Neural progenitor cell (in vitro differentiated cells): ENCODE measurements at regions not wholly inside any gene's neighbourhood (a gene's known extent, or its start where the extent isn't known, plus 50 kb on each side); places are given as distances from the start of the nearest gene placed in this dataset.
A peak's percentile ranks its signal among the peaks of the same experiment; 100 is the strongest.

Source experiments
- DNase-seq: peaks from one replicate; pipeline ENCODE4 v3.0.0-alpha.2; 2016; ENCODE audit warnings: low spot score
- H2AFZ ChIP-seq: fragments of 200-600 bp; sonication (generic); replicated peaks from 2 replicates; pipeline ENCODE4 v1.6.1; 2016; ENCODE audit warnings: antibody characterized with exemption
- H3F3A ChIP-seq: fragments of 200-600 bp; sonication (generic); 2 replicates; pipeline ENCODE4 v1.6.1; 2016; ENCODE audit warnings: antibody characterized with exemption, low read depth
- H3K27ac ChIP-seq: fragments of 200-600 bp; sonication (generic); 2 replicates; pipeline ENCODE4 v1.5.1; 2016; ENCODE audit warnings: mild to moderate bottlenecking
- H3K27me3 ChIP-seq: fragments of 200-600 bp; sonication (generic); 2 replicates; pipeline ENCODE4 v1.6.1; 2016; ENCODE audit warnings: mild to moderate bottlenecking, moderate library complexity
- H3K36me3 ChIP-seq: fragments of 200-600 bp; sonication (generic); 2 replicates; pipeline ENCODE4 v1.5.1; 2016
- H3K4me1 ChIP-seq: fragments of 200-600 bp; sonication (generic); 2 replicates; pipeline ENCODE4 v1.6.1; 2016; ENCODE audit warnings: mixed run types
- H3K4me2 ChIP-seq: fragments of 200-600 bp; sonication (generic); 2 replicates; pipeline ENCODE4 v1.6.1; 2016
- H3K4me3 ChIP-seq: fragments of 200-600 bp; sonication (generic); 2 replicates; pipeline ENCODE4 v1.5.1; 2016
- H3K79me2 ChIP-seq: fragments of 200-600 bp; sonication (generic); 2 replicates; pipeline ENCODE4 v1.6.1; 2016; ENCODE audit warnings: low read depth
- H3K9ac ChIP-seq: fragments of 200-600 bp; sonication (generic); 2 replicates; pipeline ENCODE4 v1.6.1; 2016
- H3K9me3 ChIP-seq: fragments of 200-600 bp; sonication (generic); 2 replicates; pipeline ENCODE4 v1.5.1; 2016; ENCODE audit warnings: low read depth
- H4K20me1 ChIP-seq: fragments of 200-600 bp; sonication (generic); 2 replicates; pipeline ENCODE4 v1.6.1; 2016; ENCODE audit warnings: low read depth
- H3K27ac Mint-ChIP-seq: 3 replicates; pipeline ENCODE4 v1.8.0; 2021; ENCODE audit warnings: mixed read lengths
- H3K27me3 Mint-ChIP-seq: 2 replicates; pipeline ENCODE4 v1.8.0; 2022; ENCODE audit warnings: low read depth, mild to moderate bottlenecking, inconsistent platforms, moderate library complexity, mixed read lengths; ENCODE audit not compliant: insufficient read depth
- H3K36me3 Mint-ChIP-seq: 3 replicates; pipeline ENCODE4 v1.8.0; 2021; ENCODE audit warnings: mixed read lengths
- H3K4me1 Mint-ChIP-seq: 3 replicates; pipeline ENCODE4 v1.8.0; 2021; ENCODE audit warnings: mixed read lengths
- H3K4me3 Mint-ChIP-seq: 3 replicates; pipeline ENCODE4 v1.8.0; 2021; ENCODE audit warnings: mild to moderate bottlenecking, moderate library complexity, mixed read lengths
- H3K9me3 Mint-ChIP-seq: 3 replicates; pipeline ENCODE4 v1.8.0; 2020; ENCODE audit warnings: mixed read lengths
- EZH2 ChIP-seq: fragments of 200-600 bp; sonication (generic); IDR thresholded peaks from 2 replicates; pipeline ENCODE4 v1.6.1; 2017; ENCODE audit warnings: antibody characterized with exemption, mild to moderate bottlenecking, moderate library complexity
- EZH2phosphoT487 ChIP-seq: fragments of 200-600 bp; sonication (generic); IDR thresholded peaks from 2 replicates; pipeline ENCODE4 v1.6.1; 2017; ENCODE audit warnings: antibody characterized with exemption
- TF ChIP-seq, protein P1 (sequence below): fragments of 200-600 bp; sonication (generic); IDR thresholded peaks from 2 replicates; pipeline ENCODE4 v1.5.1; 2017; ENCODE audit warnings: antibody characterized with exemption, mild to moderate bottlenecking

DNA sequence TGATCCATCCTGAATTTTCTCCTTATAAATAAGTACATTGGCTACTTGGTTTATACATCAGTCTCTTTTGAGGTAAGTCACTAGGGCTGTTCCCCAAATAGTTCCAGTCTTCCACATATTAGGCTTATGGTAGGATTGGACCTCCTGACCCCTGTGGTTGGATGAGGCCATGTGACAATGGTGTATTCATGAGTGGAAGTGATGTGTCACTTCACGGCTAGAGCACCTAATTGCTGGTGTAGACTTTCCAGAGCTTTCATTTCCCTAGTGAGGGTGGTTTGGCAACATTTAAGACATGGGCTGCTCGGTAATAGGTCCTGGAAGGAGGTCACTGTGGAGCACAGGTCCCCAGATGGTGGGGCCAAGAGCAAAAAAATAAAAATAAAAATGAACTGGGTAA is 141.2 kb upstream of the ABCB5 start:
- TF ChIP-seq, protein P1, sequence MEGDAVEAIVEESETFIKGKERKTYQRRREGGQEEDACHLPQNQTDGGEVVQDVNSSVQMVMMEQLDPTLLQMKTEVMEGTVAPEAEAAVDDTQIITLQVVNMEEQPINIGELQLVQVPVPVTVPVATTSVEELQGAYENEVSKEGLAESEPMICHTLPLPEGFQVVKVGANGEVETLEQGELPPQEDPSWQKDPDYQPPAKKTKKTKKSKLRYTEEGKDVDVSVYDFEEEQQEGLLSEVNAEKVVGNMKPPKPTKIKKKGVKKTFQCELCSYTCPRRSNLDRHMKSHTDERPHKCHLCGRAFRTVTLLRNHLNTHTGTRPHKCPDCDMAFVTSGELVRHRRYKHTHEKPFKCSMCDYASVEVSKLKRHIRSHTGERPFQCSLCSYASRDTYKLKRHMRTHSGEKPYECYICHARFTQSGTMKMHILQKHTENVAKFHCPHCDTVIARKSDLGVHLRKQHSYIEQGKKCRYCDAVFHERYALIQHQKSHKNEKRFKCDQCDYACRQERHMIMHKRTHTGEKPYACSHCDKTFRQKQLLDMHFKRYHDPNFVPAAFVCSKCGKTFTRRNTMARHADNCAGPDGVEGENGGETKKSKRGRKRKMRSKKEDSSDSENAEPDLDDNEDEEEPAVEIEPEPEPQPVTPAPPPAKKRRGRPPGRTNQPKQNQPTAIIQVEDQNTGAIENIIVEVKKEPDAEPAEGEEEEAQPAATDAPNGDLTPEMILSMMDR, result no peak
- TF ChIP-seq EZH2, result no peak
- TF ChIP-seq EZH2phosphoT487, result no peak
- peaks cover 4% of the 10 kb centered on the region for H3K4me1 ChIP-seq
- H3K9me3 ChIP-seq, result no peaks in the 10 kb centered on the region
- no peaks in the 10 kb centered on the region for H3K36me3 ChIP-seq
- H4K20me1 ChIP-seq, result no peaks in the 10 kb centered on the region
- no peaks in the 10 kb centered on the region for H3K27me3 Mint-ChIP-seq
- H3F3A ChIP-seq, result no peaks in the 10 kb centered on the region
- H3K9ac ChIP-seq, result no peak overlapping the region
- H2AFZ ChIP-seq, result no peak overlapping the region
- H3K4me2 ChIP-seq, result no peak overlapping the region
- no peaks in the 10 kb centered on the region for H3K36me3 Mint-ChIP-seq
- no peak overlapping the region for H3K4me3 Mint-ChIP-seq
- no peaks in the 10 kb centered on the region for H3K27me3 ChIP-seq
- no peaks in the 10 kb centered on the region for H3K9me3 Mint-ChIP-seq
- DNase-seq, result no peak
- H3K4me3 ChIP-seq, result no peak overlapping the region
- peak overlapping the region; percentile 13 for H3K27ac Mint-ChIP-seq
- H3K27ac ChIP-seq, result no peak overlapping the region
- H3K4me1 Mint-ChIP-seq, result peaks cover 9% of the 10 kb centered on the region
- H3K79me2 ChIP-seq, result no peaks in the 10 kb centered on the region

DNA sequence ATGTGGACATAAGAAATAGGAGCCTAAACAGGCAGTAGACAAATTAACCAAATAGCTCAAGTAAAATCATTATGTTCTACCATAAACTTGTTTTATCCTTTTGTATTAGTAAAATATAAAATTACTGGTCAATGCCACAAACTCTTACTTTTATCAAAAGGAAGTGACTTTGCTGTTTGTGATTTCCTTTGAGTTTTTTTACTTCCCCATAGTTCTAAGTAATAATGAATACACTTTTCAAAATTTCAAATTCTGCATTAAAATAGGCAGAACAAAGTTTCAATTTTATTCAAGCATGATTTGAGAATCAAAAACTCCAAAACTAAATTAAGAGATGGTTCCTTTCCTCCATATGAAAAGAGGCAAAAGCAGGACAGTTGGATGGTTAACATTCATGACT is 139.7 kb upstream of the ABCB5 start:
- Histone ChIP-seq H3K4me1 (peaks cover 4% of the 10 kb centered on the region), H3K79me2 (no peaks in the 10 kb centered on the region), H3K27me3 (no peaks in the 10 kb centered on the region), H3F3A (no peaks in the 10 kb centered on the region), H3K36me3 (no peaks in the 10 kb centered on the region), H3K4me2 (peak overlapping the region; percentile 14), H3K9me3 (no peaks in the 10 kb centered on the region), H4K20me1 (no peaks in the 10 kb centered on the region), H2AFZ (no peak overlapping the region), H3K4me3 (no peak overlapping the region), H3K9ac (no peak overlapping the region), H3K27ac (no peak overlapping the region)
- TF ChIP-seq, protein P1, result no peak
- TF ChIP-seq EZH2 (no peak), EZH2phosphoT487 (no peak)
- Mint-ChIP-seq H3K36me3 (no peaks in the 10 kb centered on the region), H3K27ac (no peak overlapping the region), H3K9me3 (no peaks in the 10 kb centered on the region), H3K4me1 (peaks cover 10% of the 10 kb centered on the region), H3K27me3 (no peaks in the 10 kb centered on the region), H3K4me3 (no peak overlapping the region)
- DNase-seq, result no peak

DNA sequence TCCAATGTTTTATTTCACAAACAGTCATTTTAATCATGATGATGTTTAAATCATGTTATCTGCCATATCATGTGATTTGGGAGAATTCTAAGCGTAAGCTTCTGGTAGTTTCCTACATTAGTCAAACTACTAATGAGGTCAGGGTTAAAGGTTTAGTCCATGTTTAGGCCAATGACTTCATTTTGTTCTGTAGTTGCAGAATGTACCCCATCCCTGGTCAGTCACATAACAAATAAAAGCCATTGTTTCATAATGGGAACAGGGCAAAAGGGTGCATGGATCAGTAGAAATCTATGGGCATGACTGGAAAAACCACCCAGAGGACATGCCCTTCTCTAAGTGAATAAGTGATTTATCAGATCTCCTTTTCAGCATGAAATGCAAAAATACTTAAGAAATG is 138.4 kb upstream of the ABCB5 start:
- no peaks in the 10 kb centered on the region for H4K20me1 ChIP-seq
- no peak overlapping the region for H3K27ac ChIP-seq
- no peak overlapping the region for H3K9ac ChIP-seq
- no peaks in the 10 kb centered on the region for H3K36me3 ChIP-seq
- no peak overlapping the region for H3K4me3 Mint-ChIP-seq
- H3K27me3 ChIP-seq, result no peaks in the 10 kb centered on the region
- no peak overlapping the region for H3K27ac Mint-ChIP-seq
- no peaks in the 10 kb centered on the region for H3K79me2 ChIP-seq
- TF ChIP-seq EZH2 (no peak), EZH2phosphoT487 (no peak)
- TF ChIP-seq, protein P1, result no peak
- H3F3A ChIP-seq, result no peaks in the 10 kb centered on the region
- no peaks in the 10 kb centered on the region for H3K9me3 Mint-ChIP-seq
- no peak overlapping the region for H3K4me2 ChIP-seq
- no peak overlapping the region for H2AFZ ChIP-seq
- no peaks in the 10 kb centered on the region for H3K36me3 Mint-ChIP-seq
- H3K4me1 Mint-ChIP-seq, result peaks cover 19% of the 10 kb centered on the region
- no peaks in the 10 kb centered on the region for H3K9me3 ChIP-seq
- no peak for DNase-seq
- no peaks in the 10 kb centered on the region for H3K27me3 Mint-ChIP-seq
- H3K4me1 ChIP-seq, result peaks cover 4% of the 10 kb centered on the region
- H3K4me3 ChIP-seq, result no peak overlapping the region

DNA sequence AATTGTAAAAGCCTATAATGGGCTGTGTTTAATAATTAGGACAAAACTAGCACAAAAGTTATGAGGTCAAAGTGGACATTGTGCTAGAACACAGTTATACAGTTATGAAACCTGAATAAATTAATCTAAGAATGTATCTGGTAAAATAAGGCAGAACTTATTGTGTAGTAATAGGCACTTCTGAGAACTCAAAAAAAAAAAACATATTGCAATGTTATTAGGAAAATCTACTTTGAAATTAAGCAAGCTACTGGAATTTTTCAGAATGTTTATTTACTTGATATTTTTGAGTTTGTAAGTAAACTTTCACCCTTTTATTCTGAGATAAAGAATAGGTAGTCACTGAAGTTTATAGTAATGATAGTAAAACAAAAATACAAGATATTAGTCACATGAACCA is 135.8 kb upstream of the ABCB5 start:
- TF ChIP-seq, protein P1, result no peak
- TF ChIP-seq EZH2phosphoT487 (no peak), EZH2 (no peak)
- no peaks in the 10 kb centered on the region for H3K9me3 ChIP-seq
- H4K20me1 ChIP-seq, result no peaks in the 10 kb centered on the region
- Mint-ChIP-seq H3K36me3 (peaks cover 2% of the 10 kb centered on the region), H3K27ac (no peak overlapping the region), H3K9me3 (no peaks in the 10 kb centered on the region), H3K27me3 (no peaks in the 10 kb centered on the region), H3K4me3 (no peak overlapping the region), H3K4me1 (peaks cover 29% of the 10 kb centered on the region)
- no peaks in the 10 kb centered on the region for H3K36me3 ChIP-seq
- no peak overlapping the region for H3K4me3 ChIP-seq
- no peak overlapping the region for H2AFZ ChIP-seq
- no peak overlapping the region for H3K4me2 ChIP-seq
- H3K79me2 ChIP-seq, result no peaks in the 10 kb centered on the region
- H3F3A ChIP-seq, result no peaks in the 10 kb centered on the region
- H3K4me1 ChIP-seq, result peaks cover 4% of the 10 kb centered on the region
- DNase-seq, result no peak
- H3K27me3 ChIP-seq, result no peaks in the 10 kb centered on the region
- no peak overlapping the region for H3K9ac ChIP-seq
- H3K27ac ChIP-seq, result no peak overlapping the region
